Peyer's patch (tissue), 4 donors: ENCODE measurements at regions not wholly inside any gene's neighbourhood (a gene's known extent, or its start where the extent isn't known, plus 50 kb on each side); places are given as distances from the start of the nearest gene placed in this dataset.

Source experiments
- DNase-seq, 3 donors: peaks; one replicate each; pipeline ENCODE4 v3.0.0-alpha.2; 2017 to 2019
- H3K27ac ChIP-seq, 4 donors: fragments of 200-600 bp; sonication (generic); one replicate each; pipeline ENCODE4 v1.5.1; 2016 to 2019
- H3K27me3 ChIP-seq, 2 donors: fragments of 200-600 bp; sonication (generic); one replicate each; pipeline ENCODE4 v1.5.1; 2019
- H3K36me3 ChIP-seq, 3 donors: fragments of 200-600 bp; sonication (generic); one replicate each; pipeline ENCODE4 v1.5.1; 2016 to 2019
- H3K4me1 ChIP-seq, 4 donors: fragments of 200-600 bp; sonication (generic); one replicate each; pipeline ENCODE4 v1.5.1; 2016 to 2019
- H3K4me3 ChIP-seq, 4 donors: fragments of 200-600 bp; sonication (generic); 1 replicate in 3 of 4; 2 replicates in 1 of 4; pipeline ENCODE4 v1.5.1; 2016 to 2019; ENCODE audit warnings: mild to moderate bottlenecking in 1 of 4
- H3K9me3 ChIP-seq, 4 donors: fragments of 200-600 bp; sonication (generic); one replicate each; pipeline ENCODE4 v1.5.1; 2016 to 2019; ENCODE audit warnings: mild to moderate bottlenecking in 1 of 4
- CTCF ChIP-seq, 6 experiments: fragments of 450-650 bp in 4 of 6; fragments of 200-600 bp in 2 of 6; sonication (generic) in 1 of 6; IDR thresholded peaks; one replicate each; pipeline ENCODE4 v1.5.1; 2017 to 2019; ENCODE audit warnings: antibody characterized with exemption in 6 of 6, mild to moderate bottlenecking in 3 of 6, moderate library complexity in 1 of 6
- POLR2A ChIP-seq, 2 donors: fragments of 450-650 bp; IDR thresholded peaks; one replicate each; pipeline ENCODE4 v1.5.1; 2017; ENCODE audit warnings: antibody characterized with exemption in 2 of 2, mild to moderate bottlenecking in 2 of 2, moderate library complexity in 2 of 2

- TF ChIP-seq POLR2A (IDR thresholded peaks at IDR 0.05) (no peak), CTCF (IDR thresholded peaks at IDR 0.05) (no peak)
- Histone ChIP-seq H3K9me3 (no peaks in the 10 kb centered on the region), H3K4me3 (no peak overlapping the region)
Observed at GRCh38 chr6:904994-905393, 212.1 kb upstream of the EXOC2 start.

GRCh38 chr6:903761-904160 is 210.8 kb upstream of the EXOC2 start:
- Histone ChIP-seq H3K27ac (no peak overlapping the region), H3K36me3 (no peaks in the 10 kb centered on the region), H3K27me3 (no peaks in the 10 kb centered on the region), H3K9me3 (no peaks in the 10 kb centered on the region), H3K4me3 (no peak overlapping the region), H3K4me1 (peaks cover 0 to 10% (median 0%) of the 10 kb centered on the region in 4 donors)
- DNase-seq, result no peak
- TF ChIP-seq POLR2A (IDR thresholded peaks at IDR 0.05) (no peak), CTCF (IDR thresholded peaks at IDR 0.05) (no peak)

More at GRCh38 chr6:904994-905393, 212.1 kb upstream of the EXOC2 start:
- no peak for DNase-seq
- no peaks in the 10 kb centered on the region for H3K27me3 ChIP-seq
- H3K27ac ChIP-seq, result no peak overlapping the region
- H3K36me3 ChIP-seq, result no peaks in the 10 kb centered on the region
- peaks cover 0 to 10% (median 0%) of the 10 kb centered on the region in 4 donors for H3K4me1 ChIP-seq

GRCh38 chr6:901696-902460 is 208.9 kb upstream of the EXOC2 start:
- no peaks in the 10 kb centered on the region for H3K27me3 ChIP-seq
- no peak overlapping the region for H3K27ac ChIP-seq
- peaks cover 0 to 10% (median 0%) of the 10 kb centered on the region in 4 donors for H3K4me1 ChIP-seq
- H3K36me3 ChIP-seq, result no peaks in the 10 kb centered on the region
- TF ChIP-seq POLR2A (IDR thresholded peaks at IDR 0.05) (no peak), CTCF (IDR thresholded peaks at IDR 0.05) (no peak)
- H3K9me3 ChIP-seq, result no peaks in the 10 kb centered on the region
- no peak overlapping the region for H3K4me3 ChIP-seq
- DNase-seq, result no peak

- Histone ChIP-seq H3K9me3 (no peaks in the 10 kb centered on the region), H3K4me3 (no peak overlapping the region), H3K27me3 (no peaks in the 10 kb centered on the region), H3K4me1 (peaks cover 0 to 10% (median 0%) of the 10 kb centered on the region in 4 donors), H3K27ac (no peak overlapping the region), H3K36me3 (no peaks in the 10 kb centered on the region)
- TF ChIP-seq CTCF (IDR thresholded peaks at IDR 0.05) (no peak), POLR2A (IDR thresholded peaks at IDR 0.05) (no peak)
- no peak for DNase-seq
Observed at GRCh38 chr6:900716-901605, 208.0 kb upstream of the EXOC2 start.

- Histone ChIP-seq H3K27ac (no peak overlapping the region), H3K4me1 (peaks cover 0 to 10% (median 0%) of the 10 kb centered on the region in 4 donors), H3K4me3 (no peak overlapping the region), H3K27me3 (no peaks in the 10 kb centered on the region), H3K36me3 (no peaks in the 10 kb centered on the region), H3K9me3 (no peaks in the 10 kb centered on the region)
- TF ChIP-seq POLR2A (IDR thresholded peaks at IDR 0.05), result no peak
- no peak for TF ChIP-seq CTCF (IDR thresholded peaks at IDR 0.05)
- DNase-seq, result no peak
Observed at GRCh38 chr6:897528-898207, 204.7 kb upstream of the EXOC2 start.
